Astrocyte of the cerebellum (primary cell): ENCODE measurements at regions not wholly inside any gene's neighbourhood (a gene's known extent, or its start where the extent isn't known, plus 50 kb on each side); places are given as distances from the start of the nearest gene placed in this dataset.

Source experiments
- DNase-seq: peaks from one replicate; pipeline ENCODE4 v3.0.0-alpha.2; 2011; ENCODE audit warnings: low read depth
- H3K4me3 ChIP-seq: 2 replicates; pipeline ENCODE4 v1.5.1; 2011; ENCODE audit warnings: mild to moderate bottlenecking, low read depth, low read length, moderate library complexity
- CTCF ChIP-seq: IDR thresholded peaks from 2 replicates; pipeline ENCODE4 v1.5.1; 2012; ENCODE audit warnings: low read length, low read depth, moderate library complexity, mild to moderate bottlenecking; ENCODE audit errors: missing control alignments
- in situ Hi-C: cut with HindIII; loops from 2 replicates; pipeline ENCODE4 v1.10.0; 2017; ENCODE audit warnings: low sequenced_read_pairs

- no peak for DNase-seq
- no peak for TF ChIP-seq CTCF
- in situ Hi-C loops: no loop called here
- H3K4me3 ChIP-seq: no peak overlapping the region
Observed at GRCh38 chr7:46715579-46715978, 794.5 kb upstream of the IGFBP3 start.

DNA sequence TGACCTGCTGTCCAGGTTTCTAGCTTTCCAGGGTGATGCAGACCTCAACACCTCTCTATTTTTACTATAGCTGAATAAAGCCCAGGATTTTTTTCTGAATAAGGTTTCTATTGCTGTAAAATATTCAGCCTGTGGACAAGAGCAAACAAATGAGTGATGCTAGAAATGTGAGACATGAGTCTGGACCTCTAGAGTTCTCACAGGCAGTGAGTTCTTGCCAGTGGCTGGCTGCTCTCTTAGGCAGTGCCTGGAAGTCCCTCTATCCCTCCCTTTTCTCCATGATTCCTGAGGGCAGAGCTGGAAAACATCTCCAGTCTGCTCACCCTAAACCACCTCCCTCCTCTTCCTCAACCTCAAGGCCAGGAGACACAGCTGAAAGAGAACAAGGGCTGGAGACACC lies 793.8 kb upstream of the IGFBP3 start:
- in situ Hi-C loops: no loop called here
- H3K4me3 ChIP-seq: no peak overlapping the region
- no peak for DNase-seq
- no peak for TF ChIP-seq CTCF

- DNase-seq: no peak
- TF ChIP-seq CTCF: no peak
- no peak overlapping the region for H3K4me3 ChIP-seq
- in situ Hi-C loops: no loop called here
Observed at GRCh38 chr7:46713868-46714596, 793.0 kb upstream of the IGFBP3 start.

- in situ Hi-C loops: no loop called here
- no peak for TF ChIP-seq CTCF
- no peak overlapping the region for H3K4me3 ChIP-seq
- no peak for DNase-seq
Observed at GRCh38 chr7:46710927-46711326, 789.9 kb upstream of the IGFBP3 start.

GRCh38 chr7:46707973-46708372 lies 786.9 kb upstream of the IGFBP3 start:
- no peak for TF ChIP-seq CTCF
- in situ Hi-C loops: no loop called here
- DNase-seq: peak; percentile 52
- no peak overlapping the region for H3K4me3 ChIP-seq

DNA sequence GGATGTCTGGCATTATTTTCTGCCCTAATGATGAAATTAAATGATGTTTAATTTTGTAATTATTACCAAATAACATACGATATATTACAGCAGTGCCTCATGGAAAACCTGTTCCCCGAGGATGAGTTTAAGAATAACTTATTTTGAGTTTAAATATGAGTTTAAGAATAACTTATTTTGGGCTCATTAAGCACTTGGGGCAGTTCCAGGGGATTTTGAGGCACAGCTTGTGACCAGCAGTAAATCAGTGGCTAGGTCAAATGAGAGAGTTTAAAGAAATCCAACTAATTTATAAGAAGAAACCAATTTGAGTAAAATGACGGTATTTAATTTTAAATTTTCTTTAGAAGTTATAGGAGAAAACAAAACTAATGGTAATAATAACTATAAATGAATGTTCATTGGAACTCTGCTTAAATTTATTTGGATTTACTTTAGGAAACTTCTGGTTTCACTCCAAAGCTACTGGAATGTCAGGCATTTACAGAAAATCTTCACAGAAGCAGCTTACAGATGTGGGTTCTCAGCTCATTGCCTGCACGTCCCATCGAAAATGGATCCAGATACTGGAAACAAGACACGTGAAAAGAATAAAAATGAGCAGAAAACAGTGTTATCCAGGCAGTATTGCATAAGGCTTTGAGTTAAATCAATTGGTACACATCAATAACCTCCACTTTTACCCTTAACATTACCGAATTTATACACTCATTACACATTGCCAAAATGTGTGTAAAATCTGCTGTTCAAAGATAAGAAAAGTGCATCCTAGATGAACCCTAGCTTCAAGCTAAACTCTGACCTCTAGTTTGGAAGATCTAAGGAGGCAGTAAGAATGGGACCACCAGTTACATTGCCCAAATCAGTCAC lies 784.5 kb upstream of the IGFBP3 start:
- in situ Hi-C loops: no loop called here
- DNase-seq: peak; percentile 55

More for the DNA sequence above, 784.5 kb upstream of the IGFBP3 start:
- H3K4me3 ChIP-seq: no peak overlapping the region
- no peak for TF ChIP-seq CTCF
